ENCODE measurements at regions not wholly inside any gene's neighbourhood (a gene's known extent, or its start where the extent isn't known, plus 50 kb on each side); places are given as distances from the start of the nearest gene placed in this dataset.

- DNase-seq (ENCODE audit: low read depth in 2 of 2, low spot score in 1 of 2), result no peak
These were observed 299.7 kb downstream of the CWC27 start for GRCh38 chr5:65068410-65068809.

DNA sequence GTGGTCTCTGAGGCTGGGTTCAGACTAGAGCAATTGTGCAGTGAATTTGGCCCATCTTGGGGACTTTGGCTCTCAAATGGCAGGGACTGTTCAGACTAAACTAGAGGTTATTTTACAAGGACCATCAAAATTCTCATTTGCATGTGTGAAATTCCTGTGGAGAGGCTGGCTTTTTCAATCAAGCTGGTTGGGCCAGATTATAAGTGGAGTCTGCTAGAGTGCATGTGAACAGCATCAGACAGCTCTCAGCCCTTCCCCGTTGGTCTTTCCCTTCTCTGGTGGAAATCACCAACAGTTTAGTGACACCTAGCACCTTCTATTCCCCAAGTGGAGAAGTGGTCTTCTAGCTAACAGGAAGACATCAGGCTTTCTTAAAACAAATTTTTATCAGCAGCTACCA is 301.3 kb downstream of the CWC27 start:
- DNase-seq (ENCODE audit: low read depth in 2 of 2, low spot score in 1 of 2), result no peak

DNA sequence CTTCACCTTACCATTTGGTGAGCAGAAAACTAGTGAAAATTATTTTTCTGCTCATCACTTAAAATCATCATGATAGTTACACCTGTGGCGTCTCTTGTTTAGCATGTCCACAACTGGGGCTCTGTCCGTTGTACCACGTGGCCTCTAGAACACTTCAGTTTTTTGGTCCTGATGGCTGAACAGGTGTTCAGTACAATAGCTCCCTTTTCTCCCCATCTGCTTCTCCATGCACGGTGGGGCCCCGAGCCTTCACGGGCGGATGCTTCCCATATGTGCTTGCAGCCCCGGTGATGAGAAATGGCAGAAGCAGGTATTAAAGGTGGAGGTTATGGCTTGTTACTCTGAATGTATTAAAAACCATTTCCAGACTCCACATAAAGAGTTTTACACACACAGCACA is 304.1 kb downstream of the CWC27 start:
- no peak for DNase-seq (ENCODE audit: low read depth in 2 of 2, low spot score in 1 of 2)

DNA sequence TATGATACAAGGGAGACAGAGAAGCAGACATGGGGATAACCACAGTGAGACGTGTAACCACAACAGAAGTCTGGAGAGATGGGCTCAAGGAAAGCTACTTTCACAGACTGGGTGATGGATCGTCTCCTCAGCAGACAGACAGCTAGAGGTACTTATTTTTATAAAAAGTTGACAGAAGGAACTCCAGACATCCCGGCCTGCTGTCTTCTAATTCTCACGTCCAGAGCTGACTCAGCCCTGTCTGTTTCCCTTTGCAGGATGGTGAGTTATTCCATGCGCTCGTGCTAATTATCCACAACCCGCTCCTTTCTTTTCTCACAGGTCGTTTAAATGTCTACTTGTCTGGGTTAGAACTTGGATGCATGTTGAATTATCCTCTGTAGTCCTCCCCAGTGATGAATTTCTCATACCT is 304.5 kb downstream of the CWC27 start:
- no peak for DNase-seq (ENCODE audit: low read depth in 2 of 2, low spot score in 1 of 2)

- DNase-seq (ENCODE audit: low read depth in 2 of 2, low spot score in 1 of 2), result no peak
These were observed 307.0 kb downstream of the CWC27 start for GRCh38 chr5:65075623-65076250.

GRCh38 chr5:65076251-65076869 is 307.6 kb downstream of the CWC27 start:
- peak in 1 of 2 donors; percentile 3 for DNase-seq (ENCODE audit: low read depth in 2 of 2, low spot score in 1 of 2)

GRCh38 chr5:65077653-65078052 is 308.9 kb downstream of the CWC27 start:
- no peak for DNase-seq (ENCODE audit: low read depth in 2 of 2, low spot score in 1 of 2)

GRCh38 chr5:65078331-65078730 is 309.6 kb downstream of the CWC27 start:
- no peak for DNase-seq (ENCODE audit: low read depth in 2 of 2, low spot score in 1 of 2)

- no peak for DNase-seq (ENCODE audit: low read depth in 2 of 2, low spot score in 1 of 2)
These were observed 312.3 kb downstream of the CWC27 start for GRCh38 chr5:65081071-65081470.

DNA sequence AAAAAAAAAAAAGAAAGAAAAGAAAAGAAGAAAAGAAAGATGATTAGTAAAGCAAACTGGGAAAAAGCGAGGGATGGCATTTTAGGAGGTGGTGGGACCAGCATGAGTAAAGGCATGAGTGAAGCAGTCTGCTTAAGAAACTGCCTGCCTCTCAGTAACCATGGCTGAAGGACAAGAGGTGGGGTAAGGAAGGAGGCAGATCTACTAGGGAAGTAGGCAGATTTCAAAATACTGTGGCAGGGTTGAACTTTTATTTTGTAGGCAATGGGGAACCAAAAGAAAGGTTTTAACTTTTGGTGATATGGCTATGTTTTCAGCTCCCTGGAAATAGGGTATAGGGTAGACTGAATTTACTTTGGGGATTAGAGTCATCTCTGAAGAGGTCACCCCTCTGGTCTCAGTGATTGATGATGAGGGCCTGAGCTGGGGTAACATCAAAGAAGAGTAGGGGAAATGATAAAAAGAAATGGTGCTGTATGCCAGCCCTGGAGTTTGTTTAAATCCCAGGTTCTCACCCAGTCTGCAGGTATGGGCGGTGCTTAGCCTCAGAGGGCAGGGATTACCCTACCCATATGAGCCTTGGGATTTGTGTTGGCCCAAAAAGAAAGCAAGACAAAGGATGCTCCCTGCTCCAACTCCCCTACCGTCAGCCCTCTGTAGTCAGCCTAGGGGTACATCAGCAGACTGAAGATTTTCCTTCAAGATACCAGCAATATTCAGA is 316.2 kb downstream of the CWC27 start:
- DNase-seq (ENCODE audit: low read depth in 2 of 2, low spot score in 1 of 2), result no peak

DNA sequence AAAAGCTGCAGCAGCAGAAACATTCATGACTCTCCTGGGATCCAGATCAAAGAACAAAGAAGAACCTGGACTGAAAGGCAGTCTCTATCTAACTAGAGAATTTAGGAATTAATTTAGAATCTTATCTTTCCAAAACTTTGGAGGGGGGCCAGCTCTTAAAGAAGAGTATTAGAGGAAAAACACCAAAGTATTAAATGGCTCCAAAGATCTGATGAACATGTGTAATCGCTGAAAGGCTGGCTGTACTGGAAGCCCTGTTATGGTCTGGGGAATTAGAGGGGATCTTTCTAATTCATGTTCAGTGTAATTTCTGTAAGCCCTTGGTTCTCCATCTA is 316.8 kb downstream of the CWC27 start:
- no peak for DNase-seq (ENCODE audit: low read depth in 2 of 2, low spot score in 1 of 2)

DNA sequence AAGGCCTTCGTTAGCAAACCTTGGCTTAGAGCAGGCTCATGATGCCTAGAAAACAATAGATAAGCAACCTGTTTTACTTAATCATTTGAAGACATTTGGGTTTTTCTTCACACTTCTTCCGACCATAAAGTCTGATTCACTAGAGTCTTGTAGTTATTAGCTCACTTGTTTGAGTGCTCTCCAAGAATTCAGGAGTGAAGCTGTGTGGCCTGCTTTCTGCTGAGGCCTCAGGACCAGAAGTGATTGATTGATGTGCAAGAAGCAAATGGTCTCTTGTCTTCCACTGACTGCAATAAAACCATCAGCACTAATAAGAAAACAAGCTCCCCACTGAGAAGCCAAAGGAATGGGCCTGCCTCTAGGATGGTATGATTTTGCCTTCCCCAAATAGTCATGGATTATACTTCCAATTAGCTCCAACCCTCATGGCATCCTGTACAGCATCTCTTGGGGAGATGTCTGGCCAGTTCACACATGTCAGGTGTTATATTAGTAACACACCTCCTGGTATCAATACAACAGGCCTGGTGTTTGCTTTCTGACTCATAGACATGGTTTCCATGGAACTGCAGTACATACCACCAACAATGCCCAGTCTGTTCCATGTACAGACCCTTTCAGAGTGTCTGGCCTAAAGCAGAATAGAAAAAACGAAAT is 317.6 kb downstream of the CWC27 start:
- no peak for DNase-seq (ENCODE audit: low read depth in 2 of 2, low spot score in 1 of 2)

- DNase-seq (ENCODE audit: low read depth in 2 of 2, low spot score in 1 of 2), result no peak
These were observed 318.4 kb downstream of the CWC27 start for GRCh38 chr5:65087154-65087553.

DNA sequence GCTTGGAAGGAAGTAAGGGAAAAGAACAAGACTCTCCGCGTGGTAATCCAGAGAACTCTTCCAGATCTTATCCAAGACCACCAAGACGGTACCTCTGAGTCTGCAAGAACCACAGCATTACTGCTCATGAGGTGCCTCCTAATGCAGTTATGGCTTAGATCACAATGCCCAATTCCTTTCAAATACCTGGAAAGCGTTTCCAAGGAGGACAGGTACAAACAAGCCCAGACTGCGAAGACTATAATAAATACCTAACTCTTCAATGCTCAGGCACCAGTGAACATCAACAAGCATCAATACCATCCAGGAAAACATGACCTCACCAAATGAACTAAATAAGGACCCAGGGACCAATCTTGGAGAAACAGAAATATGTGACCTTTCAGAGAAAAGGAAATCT is 325.5 kb downstream of the CWC27 start:
- DNase-seq (ENCODE audit: low read depth in 2 of 2, low spot score in 1 of 2), result no peak

DNA sequence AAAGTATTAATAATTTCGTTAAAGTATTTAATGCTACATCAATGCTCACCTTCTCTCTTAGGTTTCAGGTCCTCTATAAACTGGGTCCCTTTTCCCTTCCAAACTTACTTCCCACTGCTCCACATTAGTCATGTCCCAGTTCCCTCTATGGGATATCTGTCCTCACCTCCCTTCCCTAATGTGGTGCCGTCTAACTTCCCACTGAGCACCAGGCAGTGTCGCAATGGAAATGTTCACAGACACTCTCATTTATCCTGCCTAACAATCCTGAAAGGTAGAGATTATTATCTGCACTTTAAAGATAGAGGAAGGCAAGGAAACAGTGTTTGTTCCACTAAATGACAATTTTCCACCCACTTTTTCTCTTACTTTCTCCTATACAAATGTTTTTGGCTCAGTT is 329.7 kb downstream of the CWC27 start:
- no peak for DNase-seq (ENCODE audit: low read depth in 2 of 2, low spot score in 1 of 2)
